A673 (cell line): ENCODE measurements at regions not wholly inside any gene's neighbourhood (a gene's known extent, or its start where the extent isn't known, plus 50 kb on each side); places are given as distances from the start of the nearest gene placed in this dataset.

Experiments used
- BruUV-seq: library from RNA; stranded (reverse); fragments of 400-500 nt; replicated peaks from 2 replicates; lab custom pipeline; 2021; lab: Mats Ljungman, UMichigan
- CTCF ChIA-PET: fragments of 300-600 bp; sonication (Branson Sonifier 250); formaldehyde crosslinking; loops from one replicate; lab custom pipeline; 2022; ENCODE audit warnings: antibody characterized with exemption; lab: Charles Lee
- POLR2A ChIA-PET: fragments of 300-600 bp; sonication (Branson Sonifier 250); formaldehyde crosslinking; loops from one replicate; lab custom pipeline; 2022; ENCODE audit warnings: antibody characterized with exemption; ENCODE audit not compliant: low non-redundant PET; lab: Charles Lee
- DNase-seq: peaks from one replicate; pipeline ENCODE4 v3.0.0-alpha.2; 2015; ENCODE audit warnings: low spot score
- H3K27ac ChIP-seq: fragments of 200-600 bp; sonication (generic); 2 replicates; pipeline ENCODE4 v1.5.1; 2016; ENCODE audit warnings: mixed run types, low read depth, mild to moderate bottlenecking, mixed read lengths, antibody characterized with exemption, low read length; ENCODE audit not compliant: poor library complexity, severe bottlenecking
- H3K27me3 ChIP-seq: fragments of 200-600 bp; sonication (generic); replicated peaks from 2 replicates; pipeline ENCODE4 v1.6.1; 2017; ENCODE audit warnings: mixed run types, low read depth, mild to moderate bottlenecking, mixed read lengths, antibody characterized with exemption, low read length; ENCODE audit not compliant: insufficient read depth, poor library complexity
- H3K36me3 ChIP-seq: fragments of 200-600 bp; sonication (generic); 2 replicates; pipeline ENCODE4 v1.6.1; 2016; ENCODE audit warnings: mixed run types, mild to moderate bottlenecking, mixed read lengths, antibody characterized with exemption, low read length; ENCODE audit not compliant: insufficient read depth, poor library complexity, severe bottlenecking
- H3K4me1 ChIP-seq: fragments of 200-600 bp; sonication (generic); 2 replicates; pipeline ENCODE4 v1.6.1; 2017; ENCODE audit warnings: mixed run types, mild to moderate bottlenecking, mixed read lengths, antibody characterized with exemption, low read length; ENCODE audit not compliant: insufficient read depth, poor library complexity, severe bottlenecking
- H3K4me3 ChIP-seq: fragments of 200-600 bp; sonication (generic); 2 replicates; pipeline ENCODE4 v1.5.1; 2016; ENCODE audit warnings: low read depth, mixed run types, mild to moderate bottlenecking, mixed read lengths, low read length; ENCODE audit not compliant: poor library complexity, severe bottlenecking
- H3K9me3 ChIP-seq: fragments of 200-600 bp; sonication (generic); 2 replicates; pipeline ENCODE4 v1.6.1; 2016; ENCODE audit warnings: mixed run types, low read depth, mild to moderate bottlenecking, mixed read lengths, antibody characterized with exemption, low read length; ENCODE audit not compliant: poor library complexity, severe bottlenecking
- EZH2 ChIP-seq: fragments of 200-600 bp; sonication (generic); IDR thresholded peaks from 2 replicates; pipeline ENCODE4 v1.6.1; 2017; ENCODE audit warnings: borderline replicate concordance, low read depth, mild to moderate bottlenecking, mixed read lengths, antibody characterized with exemption, low read length; ENCODE audit not compliant: poor library complexity, severe bottlenecking
- intact Hi-C: fragments of 100-400 bp; cut with micrococcal nuclease; formaldehyde crosslinking; loops from one replicate; pipeline ENCODE4 v1.10.0; 2022; ENCODE audit not compliant: unreplicated experiment
- TF ChIP-seq, protein P1 (sequence below): fragments of 300-800, 200-600 bp; sonication (generic); conservative IDR thresholded peaks from 2 replicates; pipeline ENCODE4 v1.5.1; 2017; ENCODE audit warnings: low read depth, mild to moderate bottlenecking, antibody characterized with exemption, low read length, moderate library complexity, mixed read lengths

DNA sequence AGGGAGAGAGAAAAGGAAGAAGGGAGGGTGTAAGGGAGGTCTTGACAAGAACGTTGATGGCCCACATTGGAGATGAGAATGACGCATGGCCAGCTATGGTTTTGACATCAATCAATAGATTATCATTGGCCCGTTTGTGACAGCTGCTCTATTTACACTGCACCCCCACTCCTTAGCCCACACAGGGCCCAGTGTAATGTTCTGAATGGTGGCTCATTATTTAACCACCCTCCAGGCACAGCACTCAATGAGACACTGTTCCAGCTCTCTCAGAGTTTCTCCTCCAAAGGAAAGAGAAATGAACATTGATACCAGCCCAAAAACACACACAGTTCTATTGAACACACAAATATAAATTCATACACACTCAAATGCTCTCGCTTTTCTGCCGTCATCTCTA is 173.0 kb upstream of the IPO5 start:
- CTCF ChIA-PET, result interaction anchor here (0.9 kb wide), 1 partner anchor 19 kb away, joined by 4 read pairs; no protein-coding TSS in a partner anchor
- DNase-seq, result no peak

GRCh38 chr13:97781891-97782305 is 171.6 kb upstream of the IPO5 start:
- ChIA-PET CTCF (no interaction called here), POLR2A (no interaction called here)
- Histone ChIP-seq H3K4me3 (no peak overlapping the region), H3K27me3 (no peaks in the 10 kb centered on the region), H3K9me3 (no peaks in the 10 kb centered on the region), H3K27ac (no peak overlapping the region), H3K36me3 (no peaks in the 10 kb centered on the region), H3K4me1 (no peaks in the 10 kb centered on the region)
- no TSS peak for BruUV-seq
- intact Hi-C loops, result no loop called here
- TF ChIP-seq EZH2, result no peak
- TF ChIP-seq, protein P1, sequence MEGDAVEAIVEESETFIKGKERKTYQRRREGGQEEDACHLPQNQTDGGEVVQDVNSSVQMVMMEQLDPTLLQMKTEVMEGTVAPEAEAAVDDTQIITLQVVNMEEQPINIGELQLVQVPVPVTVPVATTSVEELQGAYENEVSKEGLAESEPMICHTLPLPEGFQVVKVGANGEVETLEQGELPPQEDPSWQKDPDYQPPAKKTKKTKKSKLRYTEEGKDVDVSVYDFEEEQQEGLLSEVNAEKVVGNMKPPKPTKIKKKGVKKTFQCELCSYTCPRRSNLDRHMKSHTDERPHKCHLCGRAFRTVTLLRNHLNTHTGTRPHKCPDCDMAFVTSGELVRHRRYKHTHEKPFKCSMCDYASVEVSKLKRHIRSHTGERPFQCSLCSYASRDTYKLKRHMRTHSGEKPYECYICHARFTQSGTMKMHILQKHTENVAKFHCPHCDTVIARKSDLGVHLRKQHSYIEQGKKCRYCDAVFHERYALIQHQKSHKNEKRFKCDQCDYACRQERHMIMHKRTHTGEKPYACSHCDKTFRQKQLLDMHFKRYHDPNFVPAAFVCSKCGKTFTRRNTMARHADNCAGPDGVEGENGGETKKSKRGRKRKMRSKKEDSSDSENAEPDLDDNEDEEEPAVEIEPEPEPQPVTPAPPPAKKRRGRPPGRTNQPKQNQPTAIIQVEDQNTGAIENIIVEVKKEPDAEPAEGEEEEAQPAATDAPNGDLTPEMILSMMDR, result no peak
- DNase-seq, result no peak

More for the DNA sequence above, 173.0 kb upstream of the IPO5 start:
- Histone ChIP-seq H3K27me3 (no peaks in the 10 kb centered on the region), H3K4me1 (no peaks in the 10 kb centered on the region), H3K27ac (no peak overlapping the region), H3K4me3 (no peak overlapping the region), H3K36me3 (no peaks in the 10 kb centered on the region), H3K9me3 (no peaks in the 10 kb centered on the region)
- intact Hi-C loops, result no loop called here
- TF ChIP-seq, protein P1, result no peak
- no peak for TF ChIP-seq EZH2
- POLR2A ChIA-PET, result no interaction called here
- BruUV-seq, result no TSS peak

DNA sequence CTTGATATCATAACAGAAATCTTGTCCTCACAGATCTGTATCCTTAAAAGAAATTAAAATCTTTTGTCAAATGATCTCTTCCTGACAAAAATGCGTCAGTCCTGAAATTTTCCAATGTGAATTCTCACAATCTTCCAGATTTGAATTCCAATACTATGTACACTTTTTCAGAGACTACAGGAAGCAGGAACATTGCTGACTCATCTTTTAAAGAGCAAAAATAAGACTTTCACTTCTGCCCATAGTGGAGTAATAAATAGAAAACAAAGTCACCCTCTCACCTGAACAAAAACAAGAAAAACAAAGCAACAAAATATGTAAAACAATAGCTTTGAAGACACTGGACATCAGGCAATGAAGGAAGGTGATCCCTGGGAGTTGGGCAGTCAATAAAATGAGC is 167.0 kb upstream of the IPO5 start:
- Histone ChIP-seq H3K4me1 (no peaks in the 10 kb centered on the region), H3K4me3 (no peak overlapping the region), H3K36me3 (no peaks in the 10 kb centered on the region), H3K27me3 (no peaks in the 10 kb centered on the region), H3K9me3 (no peaks in the 10 kb centered on the region), H3K27ac (no peak overlapping the region)
- ChIA-PET CTCF (no interaction called here), POLR2A (no interaction called here)
- intact Hi-C loops, result no loop called here
- no TSS peak for BruUV-seq
- DNase-seq, result no peak
- TF ChIP-seq EZH2, result no peak
- TF ChIP-seq, protein P1, result no peak
